ENCODE measurements at regions not wholly inside any gene's neighbourhood (a gene's known extent, or its start where the extent isn't known, plus 50 kb on each side); places are given as distances from the start of the nearest gene placed in this dataset.

- DNase-seq (ENCODE audit: low read depth), result no peak
Measured at GRCh38 chr3:16658004-16658924, 53.0 kb upstream of the DAZL start.

GRCh38 chr3:16658925-16659793 is 53.9 kb upstream of the DAZL start:
- DNase-seq (ENCODE audit: low read depth), result no peak

GRCh38 chr3:16663854-16664712 is 58.9 kb upstream of the DAZL start:
- no peak for DNase-seq (ENCODE audit: low read depth)

GRCh38 chr3:16665282-16665741 is 60.1 kb upstream of the DAZL start:
- DNase-seq (ENCODE audit: low read depth), result peak; percentile 47

- no peak for DNase-seq (ENCODE audit: low read depth)
Measured at GRCh38 chr3:16666206-16666605, 61.0 kb upstream of the DAZL start.

- peak; percentile 45 for DNase-seq (ENCODE audit: low read depth)
Measured at GRCh38 chr3:16667633-16668032, 62.4 kb upstream of the DAZL start.

GRCh38 chr3:16668776-16669545 is 63.7 kb upstream of the DAZL start:
- no peak for DNase-seq (ENCODE audit: low read depth)

GRCh38 chr3:16670191-16670590 is 65.0 kb upstream of the DAZL start:
- DNase-seq (ENCODE audit: low read depth), result no peak

GRCh38 chr3:16671690-16672089 is 66.5 kb upstream of the DAZL start:
- no peak for DNase-seq (ENCODE audit: low read depth)

GRCh38 chr3:16673530-16673929 is 68.3 kb upstream of the DAZL start:
- no peak for DNase-seq (ENCODE audit: low read depth)

- DNase-seq (ENCODE audit: low read depth), result no peak
Measured at GRCh38 chr3:16675805-16676204, 70.6 kb upstream of the DAZL start.

- DNase-seq (ENCODE audit: low read depth), result no peak
Measured at GRCh38 chr3:16686679-16687078, 81.5 kb upstream of the DAZL start.

- DNase-seq (ENCODE audit: low read depth), result no peak
Measured at GRCh38 chr3:16687221-16687620, 82.0 kb upstream of the DAZL start.

- no peak for DNase-seq (ENCODE audit: low read depth)
Measured at GRCh38 chr3:16692486-16693344, 87.5 kb upstream of the DAZL start.

GRCh38 chr3:16693820-16694219 is 88.6 kb upstream of the DAZL start:
- DNase-seq (ENCODE audit: low read depth), result no peak

GRCh38 chr3:16695710-16696109 is 90.5 kb upstream of the DAZL start:
- DNase-seq (ENCODE audit: low read depth), result no peak

GRCh38 chr3:16697443-16698147 is 92.4 kb upstream of the DAZL start:
- peak; percentile 61 for DNase-seq (ENCODE audit: low read depth)

- no peak for DNase-seq (ENCODE audit: low read depth)
Measured at GRCh38 chr3:16700651-16701050, 95.4 kb upstream of the DAZL start.

- DNase-seq (ENCODE audit: low read depth), result no peak
Measured at GRCh38 chr3:16704941-16705340, 99.7 kb upstream of the DAZL start.

GRCh38 chr3:16707260-16707659 is 102.0 kb upstream of the DAZL start:
- DNase-seq (ENCODE audit: low read depth), result no peak

Measured in ELR (cell line).